ENCODE measurements at regions not wholly inside any gene's neighbourhood (a gene's known extent, or its start where the extent isn't known, plus 50 kb on each side); places are given as distances from the start of the nearest gene placed in this dataset.

DNA sequence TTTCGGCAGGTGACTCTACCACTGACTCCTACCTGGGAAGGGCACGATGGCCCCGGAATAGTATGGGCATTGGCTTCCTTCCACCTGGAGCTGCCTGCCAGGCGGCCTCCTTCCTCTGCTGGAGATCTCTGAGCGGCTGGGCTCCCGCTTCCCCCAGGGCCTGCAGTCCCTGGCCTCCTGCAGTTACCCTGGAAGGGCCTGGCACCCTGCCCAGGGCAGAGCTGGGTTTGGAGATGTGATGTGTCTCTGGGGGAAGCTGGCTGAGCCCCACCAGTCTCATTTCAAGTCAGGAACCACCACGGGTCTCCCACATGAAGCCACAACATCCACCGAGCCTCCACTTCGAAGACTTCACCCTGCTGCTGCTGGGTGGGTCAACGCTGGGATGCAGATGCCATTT, 97.9 kb downstream of the IRF8 start:
- no peaks in the 10 kb centered on the region for H4K20me1 ChIP-seq (ENCODE audit: insufficient read depth, low read length)
- Mint-ChIP-seq H3K4me1 (ENCODE audit: low read depth, unreplicated experiment) (peaks cover 4% of the 10 kb centered on the region), H3K27ac (ENCODE audit: unreplicated experiment) (no peak overlapping the region), H3K9me3 (ENCODE audit: unreplicated experiment) (no peaks in the 10 kb centered on the region), H3K27me3 (ENCODE audit: low read depth, unreplicated experiment) (peaks cover 38% of the 10 kb centered on the region), H3K4me3 (ENCODE audit: unreplicated experiment) (no peak overlapping the region), H3K36me3 (ENCODE audit: low read depth, unreplicated experiment) (no peaks in the 10 kb centered on the region)
- H3K79me2 ChIP-seq (ENCODE audit: insufficient read depth, low read length), result no peaks in the 10 kb centered on the region
- H2AFZ ChIP-seq (ENCODE audit: low read depth, low read length), result no peak overlapping the region
- H3K4me1 ChIP-seq (ENCODE audit: insufficient read depth, low read length), result no peaks in the 10 kb centered on the region
- no peak overlapping the region for H3K9ac ChIP-seq (ENCODE audit: low read length)
- DNase-seq (ENCODE audit: low read depth), result no peak
- H3K27me3 ChIP-seq (ENCODE audit: insufficient read depth, low read length), result peaks cover 23% of the 10 kb centered on the region
- no peaks in the 10 kb centered on the region for H3K9me3 ChIP-seq (ENCODE audit: insufficient read depth, low read depth, low read length)
- TF ChIP-seq EZH2 (IDR thresholded peaks at IDR 0.05; ENCODE audit: insufficient read depth, low read length), result no peak
- TF ChIP-seq, protein P1, sequence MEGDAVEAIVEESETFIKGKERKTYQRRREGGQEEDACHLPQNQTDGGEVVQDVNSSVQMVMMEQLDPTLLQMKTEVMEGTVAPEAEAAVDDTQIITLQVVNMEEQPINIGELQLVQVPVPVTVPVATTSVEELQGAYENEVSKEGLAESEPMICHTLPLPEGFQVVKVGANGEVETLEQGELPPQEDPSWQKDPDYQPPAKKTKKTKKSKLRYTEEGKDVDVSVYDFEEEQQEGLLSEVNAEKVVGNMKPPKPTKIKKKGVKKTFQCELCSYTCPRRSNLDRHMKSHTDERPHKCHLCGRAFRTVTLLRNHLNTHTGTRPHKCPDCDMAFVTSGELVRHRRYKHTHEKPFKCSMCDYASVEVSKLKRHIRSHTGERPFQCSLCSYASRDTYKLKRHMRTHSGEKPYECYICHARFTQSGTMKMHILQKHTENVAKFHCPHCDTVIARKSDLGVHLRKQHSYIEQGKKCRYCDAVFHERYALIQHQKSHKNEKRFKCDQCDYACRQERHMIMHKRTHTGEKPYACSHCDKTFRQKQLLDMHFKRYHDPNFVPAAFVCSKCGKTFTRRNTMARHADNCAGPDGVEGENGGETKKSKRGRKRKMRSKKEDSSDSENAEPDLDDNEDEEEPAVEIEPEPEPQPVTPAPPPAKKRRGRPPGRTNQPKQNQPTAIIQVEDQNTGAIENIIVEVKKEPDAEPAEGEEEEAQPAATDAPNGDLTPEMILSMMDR (IDR thresholded peaks at IDR 0.05; ENCODE audit: insufficient read depth, low read depth, low read length), result no peak
- FAIRE-seq, result no peak
- no peak overlapping the region for H3K4me2 ChIP-seq (ENCODE audit: low read length)
- no peak overlapping the region for H3K4me3 ChIP-seq (ENCODE audit: insufficient read depth, low read depth, low read length)
- no peak overlapping the region for H3K27ac ChIP-seq (ENCODE audit: low read depth, low read length)
- H3K36me3 ChIP-seq (ENCODE audit: insufficient read depth, low read length), result no peaks in the 10 kb centered on the region

DNA sequence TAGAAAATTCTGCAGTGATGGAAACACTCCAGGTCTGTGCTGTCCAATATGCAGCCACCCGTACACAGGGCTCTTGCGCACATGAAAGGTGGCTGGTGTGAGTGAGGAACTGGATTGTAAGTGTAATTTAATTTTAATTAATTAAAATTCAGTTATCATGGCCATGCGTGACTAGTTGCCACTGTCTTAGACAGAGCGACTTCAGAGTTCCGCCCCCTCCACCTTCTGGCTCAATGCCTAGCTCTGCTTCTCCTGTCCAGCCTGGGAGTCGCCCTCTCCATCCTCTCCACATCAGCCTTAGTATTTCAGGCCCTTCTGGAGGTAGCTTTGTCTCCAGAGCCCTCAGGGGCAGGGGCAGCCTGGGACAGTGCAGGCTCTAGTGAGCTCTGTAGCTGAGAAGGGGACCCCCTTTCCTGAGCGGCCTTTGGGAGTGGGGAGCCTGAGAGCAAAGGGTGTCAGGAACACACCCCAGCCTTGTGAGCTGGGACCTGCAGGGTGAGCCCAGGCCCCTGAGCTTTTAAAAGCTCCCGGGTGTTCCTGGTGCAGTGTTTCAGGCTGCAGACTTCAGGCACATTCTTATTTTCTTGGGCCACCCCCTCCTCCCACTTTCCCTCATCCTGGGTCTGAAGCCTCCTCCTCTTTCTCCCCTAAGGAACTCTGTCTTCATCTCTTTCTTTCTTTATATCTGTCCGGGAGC, 99.4 kb downstream of the IRF8 start:
- no peaks in the 10 kb centered on the region for H3K9me3 ChIP-seq (ENCODE audit: insufficient read depth, low read depth, low read length)
- Mint-ChIP-seq H3K27ac (ENCODE audit: unreplicated experiment) (no peak overlapping the region), H3K27me3 (ENCODE audit: low read depth, unreplicated experiment) (peaks cover 34% of the 10 kb centered on the region), H3K36me3 (ENCODE audit: low read depth, unreplicated experiment) (no peaks in the 10 kb centered on the region), H3K4me1 (ENCODE audit: low read depth, unreplicated experiment) (peaks cover 4% of the 10 kb centered on the region), H3K9me3 (ENCODE audit: unreplicated experiment) (peaks cover 2% of the 10 kb centered on the region), H3K4me3 (ENCODE audit: unreplicated experiment) (no peak overlapping the region)
- H4K20me1 ChIP-seq (ENCODE audit: insufficient read depth, low read length), result no peaks in the 10 kb centered on the region
- FAIRE-seq (no peak), DNase-seq (ENCODE audit: low read depth) (no peak)
- no peaks in the 10 kb centered on the region for H3K4me1 ChIP-seq (ENCODE audit: insufficient read depth, low read length)
- H3K36me3 ChIP-seq (ENCODE audit: insufficient read depth, low read length), result no peaks in the 10 kb centered on the region
- H3K27me3 ChIP-seq (ENCODE audit: insufficient read depth, low read length), result peaks cover 12% of the 10 kb centered on the region
- no peak overlapping the region for H2AFZ ChIP-seq (ENCODE audit: low read depth, low read length)
- no peak overlapping the region for H3K4me3 ChIP-seq (ENCODE audit: insufficient read depth, low read depth, low read length)
- H3K4me2 ChIP-seq (ENCODE audit: low read length), result no peak overlapping the region
- no peaks in the 10 kb centered on the region for H3K79me2 ChIP-seq (ENCODE audit: insufficient read depth, low read length)
- TF ChIP-seq, protein P1 (IDR thresholded peaks at IDR 0.05; ENCODE audit: insufficient read depth, low read depth, low read length), result no peak
- TF ChIP-seq EZH2 (IDR thresholded peaks at IDR 0.05; ENCODE audit: insufficient read depth, low read length), result no peak
- H3K9ac ChIP-seq (ENCODE audit: low read length), result no peak overlapping the region
- H3K27ac ChIP-seq (ENCODE audit: low read depth, low read length), result no peak overlapping the region

Measured in astrocyte (in vitro differentiated cells and primary cell).